Cerebellar cortex (tissue), 1 donor: ENCODE measurements at regions not wholly inside any gene's neighbourhood (a gene's known extent, or its start where the extent isn't known, plus 50 kb on each side); places are given as distances from the start of the nearest gene placed in this dataset.

Experiments
- DNase-seq: peaks from one replicate; pipeline ENCODE4 v3.0.0-alpha.2; 2015; ENCODE audit warnings: low spot score

DNA sequence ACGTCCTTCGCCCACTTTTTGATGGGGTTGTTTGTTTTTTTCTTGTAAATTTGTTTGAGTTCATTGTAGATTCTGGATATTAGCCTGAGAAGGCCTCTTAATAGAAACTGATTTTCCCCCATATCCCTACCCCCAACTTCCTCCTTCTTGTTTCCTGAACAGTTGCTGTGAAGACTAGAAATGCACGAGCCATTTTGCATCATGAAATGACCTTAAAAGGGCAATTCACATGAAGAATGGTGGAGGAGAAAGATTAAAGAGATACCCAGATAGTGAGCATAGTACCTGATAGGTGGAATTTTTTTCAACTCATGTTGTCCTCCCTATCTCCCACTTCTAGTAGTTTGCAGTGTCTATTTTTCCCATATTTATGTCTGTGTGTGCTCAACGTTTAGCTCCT lies 55.2 kb upstream of the KCNH8 start:
- no peak for DNase-seq

DNA sequence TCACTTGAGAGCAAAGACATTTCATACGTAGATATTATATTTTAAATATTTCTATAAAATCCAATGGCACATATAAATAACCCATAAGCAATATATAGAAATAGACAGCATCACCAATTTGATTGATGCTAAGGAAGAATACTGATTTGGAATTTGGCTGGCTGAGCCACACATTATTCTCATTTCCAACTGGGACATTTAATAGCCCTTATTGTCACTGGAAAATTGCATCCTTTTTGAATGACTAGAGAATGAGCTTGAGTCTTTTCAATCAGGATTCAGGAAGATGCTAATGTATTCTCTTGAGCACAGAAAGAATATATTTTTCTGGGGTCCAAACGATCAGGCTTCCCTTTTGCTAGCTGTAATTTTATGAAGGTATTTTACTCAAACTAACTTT lies 70.9 kb upstream of the KCNH8 start:
- DNase-seq = no peak

DNA sequence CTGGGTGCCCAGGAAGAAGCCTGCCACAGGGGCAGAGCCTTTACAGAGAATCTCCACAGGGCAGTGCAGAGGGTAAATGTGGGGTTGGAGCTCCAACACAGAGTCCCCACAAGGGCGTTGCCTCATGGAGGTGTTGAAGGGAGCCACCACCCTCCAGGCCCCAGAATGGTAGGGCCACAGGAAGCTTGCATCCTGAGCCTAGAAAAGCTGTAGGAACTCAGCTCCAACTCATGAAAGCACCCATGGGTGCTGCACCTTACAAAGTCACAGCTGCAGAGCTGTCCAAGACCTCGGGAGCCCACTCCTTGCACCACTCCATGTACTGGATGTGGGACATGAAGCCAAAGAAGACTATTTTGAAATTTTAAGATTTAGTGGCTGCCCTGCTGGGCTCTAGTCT lies 73.3 kb upstream of the KCNH8 start:
- DNase-seq = no peak

DNA sequence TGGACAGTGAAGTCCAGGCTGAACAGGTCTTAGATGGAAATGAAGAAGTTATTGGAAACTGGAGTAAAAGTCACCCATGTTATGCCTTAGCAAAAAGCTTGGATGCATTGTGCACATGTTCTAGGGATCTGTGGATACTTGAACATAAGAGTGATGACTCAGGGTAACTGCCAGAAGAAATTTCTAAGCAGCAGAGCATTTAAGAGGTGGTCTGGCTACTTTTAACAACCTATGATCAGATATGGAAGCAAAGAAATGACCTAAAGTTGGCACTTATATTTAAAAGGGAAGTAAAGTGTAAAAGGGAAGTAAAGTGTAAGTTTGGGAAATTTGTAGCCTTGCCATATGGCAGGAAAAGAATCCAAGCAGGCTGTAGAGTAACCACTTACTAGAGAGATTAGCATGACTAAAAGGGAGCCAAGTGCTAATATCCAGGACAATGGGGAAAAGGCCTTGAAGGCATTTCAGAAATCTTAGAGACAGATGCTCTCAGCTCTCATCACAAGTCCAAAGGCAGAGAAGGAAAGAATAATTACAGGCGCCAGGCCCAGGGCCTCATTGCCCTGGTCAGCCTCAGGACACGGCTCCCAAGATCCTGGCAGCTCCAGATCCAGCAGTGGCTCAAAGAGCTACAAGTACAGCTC lies 73.9 kb upstream of the KCNH8 start:
- no peak for DNase-seq

DNA sequence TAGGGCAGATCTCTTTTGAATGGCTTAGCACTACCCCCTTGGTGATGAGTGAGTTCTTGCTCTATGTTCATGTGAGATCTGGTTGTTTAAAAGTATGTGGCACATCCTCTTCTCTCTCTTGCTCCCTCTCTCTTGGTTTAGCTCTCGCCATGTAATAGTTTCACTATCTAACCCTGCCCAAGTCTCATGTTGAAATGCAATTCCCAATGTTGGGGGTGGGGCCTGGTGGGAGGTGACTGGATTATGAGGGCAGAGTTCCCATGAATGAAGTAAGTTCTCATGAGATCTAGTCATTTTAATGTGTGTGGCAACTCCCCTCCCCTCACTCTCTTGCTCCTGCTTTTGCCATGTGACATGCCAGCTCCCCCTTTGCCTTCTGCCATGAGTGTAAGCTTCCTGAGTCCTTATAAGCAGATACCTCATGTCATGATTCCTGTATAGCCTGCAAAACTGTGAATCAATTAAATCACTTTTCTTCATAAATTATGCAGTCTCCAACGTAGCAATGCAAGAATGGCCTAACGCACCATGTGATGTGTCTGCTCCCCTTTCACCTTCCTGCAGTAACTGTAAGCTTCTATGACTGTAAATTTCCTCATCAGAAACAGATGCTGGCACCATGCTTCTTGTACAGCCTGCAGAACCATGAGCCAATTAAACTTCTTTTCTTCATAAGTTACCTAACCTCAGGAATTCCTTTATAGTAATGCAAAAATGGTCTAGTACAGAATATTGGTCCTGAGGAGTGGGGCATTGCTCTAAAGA lies 74.8 kb upstream of the KCNH8 start:
- DNase-seq = no peak

DNA sequence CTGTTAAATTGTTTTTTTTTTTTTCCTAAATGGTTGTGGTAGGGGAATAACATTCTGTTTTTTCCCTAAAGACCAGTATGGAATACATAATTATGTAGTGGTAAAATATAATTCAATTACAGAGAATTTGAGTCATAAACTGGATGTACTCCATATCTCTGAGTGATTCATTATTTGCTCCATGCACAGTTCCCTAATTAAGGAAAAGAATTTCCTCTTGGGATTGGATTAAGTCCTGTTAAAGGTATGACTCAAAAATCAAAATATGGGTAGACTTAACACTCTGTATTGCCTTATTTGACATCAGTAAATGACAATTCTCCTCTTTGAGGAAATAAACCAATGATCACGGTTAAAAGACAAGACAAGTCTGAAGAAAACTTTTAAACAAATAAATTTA lies 78.0 kb upstream of the KCNH8 start:
- DNase-seq = no peak

DNA sequence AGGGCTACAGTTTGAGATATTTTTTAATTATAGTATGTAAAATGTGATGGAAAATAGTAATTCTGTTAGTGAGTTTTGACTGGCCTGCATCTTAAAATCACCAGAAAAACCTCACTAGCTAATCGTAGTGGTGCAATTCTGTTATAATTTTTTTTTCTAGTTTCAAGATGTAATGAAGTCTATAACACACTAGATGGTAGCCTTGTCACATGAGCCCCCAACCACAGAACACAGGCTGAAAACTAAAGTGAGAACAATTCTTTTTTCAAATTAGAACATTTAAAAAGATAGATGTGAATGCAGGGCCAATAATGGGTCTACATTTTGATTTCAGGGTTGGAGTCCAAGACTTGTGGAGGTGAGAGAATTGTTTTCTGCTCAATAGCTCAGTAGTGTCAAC lies 83.3 kb upstream of the KCNH8 start:
- no peak for DNase-seq

DNA sequence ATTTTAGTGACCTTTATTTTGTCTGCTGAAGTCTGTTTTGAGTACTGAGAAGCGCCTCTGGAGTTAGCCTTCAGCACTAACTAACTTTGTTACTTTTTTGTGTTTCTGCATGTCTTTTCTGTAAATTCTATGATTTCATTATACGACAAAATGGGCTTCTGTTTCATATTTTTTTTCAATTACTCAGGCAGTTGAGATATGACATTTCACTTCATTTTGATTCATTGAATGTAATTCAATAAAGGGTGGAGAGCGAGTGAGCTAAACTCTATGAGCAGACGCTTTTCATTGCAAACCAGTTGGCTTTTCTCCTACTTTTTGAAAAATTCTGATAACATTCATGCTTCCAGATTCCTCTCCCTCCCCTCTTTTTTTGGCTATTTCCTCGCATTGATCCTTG lies 84.4 kb upstream of the KCNH8 start:
- DNase-seq = no peak

DNA sequence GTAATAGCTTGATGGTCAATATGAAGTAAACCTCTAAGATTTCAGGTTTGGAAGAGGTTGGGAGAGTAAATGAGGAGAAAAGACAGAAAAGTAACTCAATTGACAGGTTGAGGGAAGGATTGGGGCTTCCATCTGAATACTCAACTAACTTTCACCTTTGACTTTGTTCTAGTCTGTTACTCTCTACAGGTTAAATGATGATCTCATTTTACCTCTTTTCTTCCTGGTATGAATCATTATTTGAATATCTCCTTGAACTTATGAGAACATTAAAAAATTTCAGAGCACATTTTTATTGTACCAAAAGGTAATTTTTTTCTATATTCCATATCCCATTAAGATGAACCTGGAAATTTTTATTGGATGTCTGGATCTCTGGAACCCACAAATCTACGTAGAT lies 87.9 kb upstream of the KCNH8 start:
- DNase-seq = no peak

DNA sequence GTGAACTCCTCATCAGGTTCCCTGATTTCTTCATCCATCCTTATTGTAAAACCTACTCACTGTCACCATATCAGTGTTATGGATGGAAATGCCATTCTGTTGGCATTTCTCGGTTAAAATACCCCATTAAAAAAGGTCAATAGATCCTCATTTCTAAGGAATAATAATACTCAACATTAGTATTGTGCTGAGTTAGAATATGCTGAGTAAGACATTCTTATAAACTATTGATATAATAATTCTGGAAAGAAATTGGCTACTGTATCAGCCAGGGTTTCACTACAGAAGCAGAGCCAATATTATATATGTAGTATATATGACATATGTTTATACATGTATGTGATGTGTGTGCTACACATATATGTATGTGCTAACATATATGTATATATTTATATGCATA lies 95.4 kb upstream of the KCNH8 start:
- DNase-seq = no peak

DNA sequence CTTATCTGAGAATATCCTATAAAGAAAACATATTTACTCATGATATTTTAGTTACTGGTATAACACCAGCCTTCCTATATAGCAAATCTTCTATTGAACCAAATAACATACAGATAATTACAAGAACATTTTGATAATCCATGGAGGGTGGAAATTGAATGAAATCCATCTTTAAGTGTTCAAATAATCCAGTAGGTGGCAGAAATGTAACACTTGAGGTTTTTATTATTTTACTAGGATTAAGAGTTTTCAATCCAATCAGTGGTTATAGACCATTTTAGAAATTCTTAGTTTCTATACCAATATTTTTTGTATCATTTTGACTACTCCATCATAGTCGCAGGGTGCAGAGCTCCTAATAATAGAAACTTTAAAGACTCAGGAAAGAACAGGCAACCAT lies 101.9 kb upstream of the KCNH8 start:
- no peak for DNase-seq

DNA sequence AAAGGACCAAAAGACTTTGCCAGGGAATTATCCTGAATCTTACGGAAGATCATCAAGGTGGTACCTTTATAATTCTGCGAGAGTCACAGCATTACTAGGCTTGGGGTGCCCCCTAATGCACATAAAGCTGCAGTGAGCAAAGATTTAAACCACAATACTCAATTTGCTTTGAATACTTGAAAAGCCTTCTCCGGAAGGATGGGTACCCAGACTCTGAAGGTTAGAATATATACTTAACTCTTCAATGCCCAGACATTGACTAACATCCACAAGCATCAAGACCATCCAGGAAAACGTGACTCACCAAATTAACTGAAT lies 117.8 kb upstream of the KCNH8 start:
- no peak for DNase-seq

DNA sequence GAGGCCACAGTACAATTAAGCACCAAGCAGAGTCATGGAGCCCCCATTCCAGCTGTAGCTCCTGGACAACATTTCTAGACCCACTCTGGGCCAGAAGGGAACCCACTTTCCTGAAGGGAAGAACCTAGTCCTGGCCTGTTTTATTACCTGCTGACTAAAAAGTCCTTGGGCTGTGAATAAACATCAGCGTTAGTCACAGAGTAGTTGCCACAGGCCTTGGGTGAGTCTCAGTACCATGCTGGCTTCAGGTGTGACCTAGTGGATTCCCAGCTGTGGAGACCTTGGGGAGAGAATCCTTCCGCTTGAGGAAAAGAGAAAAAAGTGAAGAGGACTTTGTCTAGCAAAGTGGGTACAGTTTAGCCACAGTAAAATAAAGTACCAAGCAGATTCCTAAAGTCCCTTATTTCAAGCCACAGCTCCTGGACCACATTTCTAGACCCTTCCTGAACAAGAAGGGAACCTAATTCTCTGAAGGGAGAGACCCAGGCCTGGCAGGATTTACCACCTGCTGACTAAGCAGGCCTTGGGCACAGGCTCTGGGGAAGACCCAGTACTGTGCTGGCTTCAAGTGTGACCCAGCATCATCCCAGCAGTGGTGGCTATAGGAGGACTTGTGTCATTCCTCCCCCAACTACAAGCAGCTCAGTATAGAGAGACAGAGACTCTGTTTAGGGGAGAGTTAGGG lies 118.3 kb upstream of the KCNH8 start:
- no peak for DNase-seq

DNA sequence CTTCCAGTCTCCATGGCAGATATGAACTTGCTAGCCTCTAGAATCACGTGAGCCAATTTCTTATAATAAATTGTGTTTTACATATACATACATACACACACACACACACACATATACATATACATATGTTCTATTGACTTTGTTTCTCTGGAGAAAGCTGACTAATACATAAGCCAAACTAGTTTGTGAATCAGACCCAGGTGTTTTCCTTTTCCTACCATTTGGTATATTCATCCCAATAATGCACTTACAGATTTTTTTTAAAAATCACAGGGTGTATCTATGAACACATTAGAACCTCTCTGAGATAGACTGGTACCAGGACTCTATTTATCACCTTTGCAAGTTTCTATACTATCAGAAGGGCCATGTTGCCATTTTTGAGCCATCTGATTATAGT lies 122.9 kb upstream of the KCNH8 start:
- DNase-seq = no peak

DNA sequence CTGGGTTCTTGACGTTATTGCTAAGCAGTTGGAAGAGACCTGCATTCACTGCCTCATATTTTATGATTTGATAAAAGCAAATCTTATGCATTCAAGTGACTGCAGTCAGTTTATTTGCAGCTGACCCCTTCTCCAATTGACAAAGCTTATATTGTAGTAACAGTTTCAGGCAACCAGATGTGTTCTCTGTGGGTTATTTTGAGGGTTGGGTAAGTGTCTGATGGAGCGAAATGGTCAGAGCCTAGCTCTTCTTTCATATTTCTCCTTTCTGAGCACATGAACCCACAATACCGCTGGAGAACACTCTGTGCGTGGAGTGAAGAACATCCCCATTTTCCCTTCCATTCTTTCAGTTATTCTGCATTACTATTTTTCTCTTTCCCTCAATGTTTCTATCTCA lies 125.8 kb upstream of the KCNH8 start:
- DNase-seq = no peak

DNA sequence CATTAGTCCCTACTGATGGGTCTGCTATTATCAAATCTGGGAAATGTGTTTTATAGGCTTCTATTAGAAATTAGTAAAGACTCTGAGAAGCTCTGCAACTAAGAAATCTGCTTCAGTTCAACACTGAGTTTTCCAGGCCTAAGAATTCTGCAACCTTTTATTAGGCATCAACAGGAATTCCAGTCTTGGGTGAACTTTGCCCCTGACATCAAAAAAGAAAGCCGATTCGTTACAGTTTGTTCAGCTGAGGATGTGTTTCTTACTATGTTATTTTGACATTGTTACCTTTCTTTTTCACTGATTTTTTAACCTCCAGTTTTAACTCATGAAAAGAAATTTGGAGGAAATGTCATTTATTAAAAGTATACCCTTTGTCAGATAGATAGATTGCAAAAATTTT lies 131.5 kb upstream of the KCNH8 start:
- no peak for DNase-seq

DNA sequence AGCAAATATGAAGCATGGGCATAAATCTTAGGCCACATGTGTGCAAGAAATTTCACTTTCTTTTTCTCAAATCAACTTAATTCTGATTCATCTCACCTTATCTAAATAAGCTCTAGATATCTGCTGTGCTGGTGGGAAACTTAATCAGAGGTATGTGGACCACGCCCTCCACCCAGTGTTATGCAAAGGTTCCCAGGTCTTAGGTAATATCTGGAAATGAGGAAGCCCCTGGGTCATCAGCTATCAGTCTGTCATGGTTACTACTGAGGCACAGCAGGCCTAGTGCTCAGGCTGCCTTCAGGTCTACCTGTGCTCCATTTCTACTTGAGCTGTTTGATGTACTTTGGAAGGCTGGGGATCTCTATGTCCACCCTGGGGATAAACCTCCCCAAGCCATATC lies 134.4 kb upstream of the KCNH8 start:
- DNase-seq = no peak

DNA sequence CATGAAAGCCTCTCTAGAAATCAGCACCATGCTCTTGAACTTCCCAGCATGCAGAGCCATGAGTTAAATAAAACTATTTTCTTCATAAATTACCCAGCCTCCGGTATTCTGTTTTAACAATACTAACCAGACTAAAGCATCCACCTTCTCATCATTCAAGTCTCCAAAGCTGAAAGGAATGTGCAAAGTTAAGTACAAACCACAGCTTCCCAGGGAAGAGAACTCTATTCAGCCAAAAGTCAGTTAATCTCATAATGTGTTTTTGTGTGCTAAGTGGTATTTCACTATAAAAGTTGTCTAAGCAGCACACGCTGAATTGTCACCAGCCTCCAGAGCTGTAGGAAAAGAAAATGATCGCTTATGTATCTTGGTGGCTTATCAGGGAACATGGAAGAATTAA lies 135.5 kb upstream of the KCNH8 start:
- no peak for DNase-seq

DNA sequence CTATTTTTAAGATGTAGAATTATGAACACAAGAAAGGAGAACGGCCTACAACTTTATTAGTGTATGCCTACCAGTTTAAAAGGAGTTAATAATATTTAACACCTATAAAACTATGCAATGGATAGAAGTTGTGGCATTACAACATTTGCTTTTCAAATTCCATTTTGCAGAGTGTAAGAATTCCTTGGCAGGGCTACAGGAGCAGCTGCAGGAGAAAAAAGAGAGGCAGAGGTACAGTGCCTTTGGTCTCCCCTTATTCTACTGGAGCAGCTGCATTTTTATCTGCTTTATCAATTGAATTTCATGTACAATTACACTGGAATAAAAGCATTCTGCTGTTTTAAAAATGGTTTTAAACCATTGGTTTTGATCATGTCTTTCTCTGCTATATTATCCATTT lies 145.7 kb upstream of the KCNH8 start:
- no peak for DNase-seq

DNA sequence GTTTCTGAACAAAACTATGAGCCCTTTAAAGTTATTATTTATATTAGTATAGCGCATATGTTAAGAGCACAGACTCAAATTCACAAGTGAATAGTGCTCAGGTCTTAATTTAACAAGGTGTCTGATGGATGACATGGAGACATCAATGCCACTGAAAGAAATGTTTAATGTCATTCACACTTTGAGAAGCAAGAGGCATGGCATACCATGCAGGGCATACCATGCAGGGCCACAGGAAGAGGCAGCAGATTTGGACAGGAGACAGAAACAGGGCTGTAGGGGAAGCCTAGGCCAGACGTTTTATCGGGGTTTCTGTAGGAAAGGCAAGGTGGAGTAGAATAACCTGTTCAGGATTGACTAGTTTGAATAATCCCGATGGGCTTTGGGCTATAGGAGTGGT lies 150.2 kb upstream of the KCNH8 start:
- no peak for DNase-seq

DNA sequence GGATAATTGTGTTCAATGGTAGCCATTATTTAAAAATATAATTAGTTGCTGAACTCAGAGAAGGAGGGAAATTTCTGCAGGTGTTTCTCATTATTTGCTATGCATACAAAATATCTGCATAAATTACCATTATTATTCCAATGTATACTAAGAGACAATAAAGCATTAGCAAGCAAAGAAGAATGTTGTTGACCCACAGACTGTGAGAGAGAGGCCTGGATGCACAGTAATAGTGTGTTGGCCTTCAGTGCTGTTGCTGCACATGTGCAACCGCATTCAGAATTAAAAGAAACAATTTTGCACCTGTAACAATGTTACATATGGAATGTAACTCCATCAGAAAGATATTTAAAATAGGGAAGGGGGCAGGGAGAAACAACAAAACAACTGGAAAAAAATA lies 155.6 kb upstream of the KCNH8 start:
- DNase-seq = no peak

DNA sequence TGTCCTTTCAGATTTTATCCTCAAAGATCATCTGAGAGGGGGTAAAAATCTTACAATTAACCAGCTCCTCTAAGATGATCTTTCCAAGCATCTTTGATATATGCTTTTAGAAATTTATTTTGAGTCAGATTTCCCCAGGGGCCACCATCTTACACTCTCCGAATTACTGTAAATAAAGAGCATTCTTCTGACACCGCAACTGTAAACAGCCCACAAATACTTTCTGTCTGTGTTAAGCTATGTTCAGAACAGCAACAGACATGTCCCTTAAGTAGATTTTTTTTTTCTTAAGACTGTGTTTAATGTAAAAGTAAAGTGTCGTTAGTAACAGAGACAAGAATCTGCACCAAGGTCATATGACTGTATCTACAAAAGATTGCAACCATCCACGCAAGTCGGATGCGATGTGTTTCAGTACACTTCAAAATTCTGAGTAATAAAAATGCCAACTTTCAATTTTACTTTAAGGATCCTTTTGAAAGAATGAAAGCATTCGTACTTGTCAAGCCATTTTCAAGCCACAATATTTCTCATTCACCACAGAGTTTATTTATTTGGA lies 159.0 kb upstream of the KCNH8 start:
- DNase-seq = no peak

DNA sequence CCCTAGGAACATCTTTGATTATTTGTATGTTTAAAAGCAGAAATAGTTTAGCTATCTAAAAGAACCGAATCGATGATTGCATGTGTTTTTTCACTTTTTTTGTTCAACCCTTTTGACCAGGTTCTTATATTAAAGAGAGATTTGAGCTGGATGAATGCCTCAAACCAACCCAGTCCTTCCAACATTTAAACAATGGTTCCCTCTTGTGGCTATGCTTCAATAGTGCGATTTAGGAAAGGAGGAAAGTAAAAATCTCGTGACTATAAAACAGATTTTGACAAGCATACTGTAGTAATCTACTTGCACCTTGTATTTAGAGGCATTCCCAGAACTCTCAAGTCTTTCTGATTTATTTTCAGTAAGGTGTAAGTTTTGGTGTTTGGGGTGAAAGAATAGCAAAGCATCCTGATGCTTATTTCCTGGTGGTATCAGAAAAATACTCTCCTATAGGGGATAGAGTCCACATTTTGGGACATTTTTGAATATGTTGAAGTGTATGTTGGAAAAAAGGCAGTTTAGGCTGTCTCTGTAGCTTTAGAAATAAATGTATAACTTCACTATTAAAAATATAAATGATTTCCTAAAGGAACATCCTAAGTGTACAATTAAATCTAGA lies 159.6 kb upstream of the KCNH8 start:
- peak; percentile 60 for DNase-seq
